GM23338 (cell line): ENCODE measurements at regions not wholly inside any gene's neighbourhood (a gene's known extent, or its start where the extent isn't known, plus 50 kb on each side); places are given as distances from the start of the nearest gene placed in this dataset.

ENCODE experiments used
- ATAC-seq: fragments of 200-7000 bp; cut with Tn5 transposase; 3 replicates; pipeline ENCODE4 v1.9.1; 2020
- DNase-seq: peaks from one replicate; pipeline ENCODE4 v3.0.0-alpha.2; 2015; ENCODE audit warnings: low spot score
- H2AFZ ChIP-seq: fragments of 200-600 bp; sonication (generic); 2 replicates; pipeline ENCODE4 v1.8.0; 2016; ENCODE audit warnings: antibody characterized with exemption, mild to moderate bottlenecking, moderate library complexity
- H3F3A ChIP-seq: fragments of 200-600 bp; sonication (generic); replicated peaks from 2 replicates; pipeline ENCODE4 v1.8.0; 2017; ENCODE audit warnings: antibody characterized with exemption, mixed run types, low read depth
- H3K27ac ChIP-seq: fragments of 200-600 bp; sonication (generic); 2 replicates; pipeline ENCODE4 v1.6.1; 2016; ENCODE audit warnings: low read depth
- H3K27me3 ChIP-seq: fragments of 200-600 bp; sonication (generic); 2 replicates; pipeline ENCODE4 v1.8.0; 2016; ENCODE audit warnings: mild to moderate bottlenecking, mixed run types, moderate library complexity; ENCODE audit not compliant: insufficient read depth
- H3K36me3 ChIP-seq: fragments of 200-600 bp; sonication (generic); 2 replicates; pipeline ENCODE4 v1.8.0; 2016; ENCODE audit warnings: mild to moderate bottlenecking; ENCODE audit not compliant: insufficient read depth
- H3K4me1 ChIP-seq: fragments of 200-600 bp; sonication (generic); 2 replicates; pipeline ENCODE4 v1.8.0; 2016; ENCODE audit warnings: mild to moderate bottlenecking, moderate library complexity; ENCODE audit not compliant: insufficient read depth
- H3K4me2 ChIP-seq: fragments of 200-600 bp; sonication (generic); 2 replicates; pipeline ENCODE4 v1.7.1; 2017; ENCODE audit warnings: mixed run types
- H3K4me3 ChIP-seq: fragments of 200-600 bp; sonication (generic); 2 replicates; pipeline ENCODE4 v1.6.1; 2016; ENCODE audit warnings: mixed run types
- H3K79me2 ChIP-seq: fragments of 200-600 bp; sonication (generic); replicated peaks from 2 replicates; pipeline ENCODE4 v1.8.0; 2017; ENCODE audit warnings: mild to moderate bottlenecking; ENCODE audit not compliant: insufficient read depth
- H3K9me2 ChIP-seq: fragments of 200-600 bp; sonication (generic); 2 replicates; pipeline ENCODE4 v1.8.0; 2017; ENCODE audit not compliant: insufficient read depth
- H4K20me1 ChIP-seq: fragments of 200-600 bp; sonication (generic); replicated peaks from 2 replicates; pipeline ENCODE4 v1.8.0; 2017; ENCODE audit warnings: mild to moderate bottlenecking; ENCODE audit not compliant: insufficient read depth
- H3K27ac Mint-ChIP-seq: 2 replicates; pipeline ENCODE4 v1.8.0; 2020; ENCODE audit warnings: inconsistent platforms, mild to moderate bottlenecking, moderate library complexity, mixed read lengths
- H3K27me3 Mint-ChIP-seq: 3 replicates; pipeline ENCODE4 v1.8.0; 2022; ENCODE audit warnings: low read depth, mild to moderate bottlenecking, moderate library complexity, mixed read lengths, inconsistent platforms; ENCODE audit not compliant: insufficient read depth, poor library complexity
- H3K36me3 Mint-ChIP-seq: 3 replicates; pipeline ENCODE4 v1.8.0; 2021; ENCODE audit warnings: low read depth, mild to moderate bottlenecking, inconsistent platforms, moderate library complexity, mixed read lengths
- H3K4me1 Mint-ChIP-seq: 3 replicates; pipeline ENCODE4 v1.8.0; 2020; ENCODE audit warnings: mild to moderate bottlenecking, inconsistent platforms, mixed read lengths
- H3K4me3 Mint-ChIP-seq: 3 replicates; pipeline ENCODE4 v1.8.0; 2021; ENCODE audit warnings: moderate library complexity, mild to moderate bottlenecking, inconsistent platforms, mixed read lengths
- H3K9me3 Mint-ChIP-seq: 3 replicates; pipeline ENCODE4 v1.8.0; 2020; ENCODE audit warnings: moderate library complexity, mild to moderate bottlenecking, inconsistent platforms, mixed read lengths
- CREB1 ChIP-seq: fragments of 250-450 bp; sonication (Bioruptor Pico); IDR thresholded peaks from 2 replicates; pipeline ENCODE4 v1.5.0; 2020; ENCODE audit warnings: low read depth, mild to moderate bottlenecking, moderate library complexity
- EZH2 ChIP-seq: fragments of 200-600 bp; sonication (generic); IDR thresholded peaks from one replicate; pipeline ENCODE4 v1.8.0; 2017; ENCODE audit warnings: antibody characterized with exemption, mild to moderate bottlenecking, low read depth; ENCODE audit not compliant: unreplicated experiment
- EZH2phosphoT487 ChIP-seq: fragments of 200-600 bp; sonication (generic); IDR thresholded peaks from one replicate; pipeline ENCODE4 v1.8.1; 2018; ENCODE audit warnings: antibody characterized with exemption; ENCODE audit not compliant: unreplicated experiment
- JUNB ChIP-seq: IDR thresholded peaks from one replicate; pipeline ENCODE4 v1.6.1; 2016; ENCODE audit warnings: antibody characterized with exemption; ENCODE audit not compliant: unreplicated experiment
- NANOG ChIP-seq: IDR thresholded peaks from 2 replicates; pipeline ENCODE4 v1.6.1; 2016; ENCODE audit warnings: antibody characterized with exemption, borderline replicate concordance
- POLR2AphosphoS5 ChIP-seq: IDR thresholded peaks from 2 replicates; pipeline ENCODE4 v1.6.1; 2016; ENCODE audit warnings: antibody characterized with exemption, low read depth
- STAT1 ChIP-seq: IDR thresholded peaks from one replicate; pipeline ENCODE4 v1.6.1; 2016; ENCODE audit warnings: antibody characterized with exemption; ENCODE audit not compliant: unreplicated experiment
- ZNF114 ChIP-seq: fragments of 250-450 bp; sonication (Bioruptor Pico); IDR thresholded peaks from 2 replicates; pipeline ENCODE4 v1.5.0; 2020; ENCODE audit warnings: mild to moderate bottlenecking, moderate library complexity
- ZNF331 ChIP-seq: fragments of 250-450 bp; sonication (Bioruptor Pico); IDR thresholded peaks from 2 replicates; pipeline ENCODE4 v1.5.0; 2020; ENCODE audit warnings: low read depth, mild to moderate bottlenecking, moderate library complexity
- ZNF462 ChIP-seq: fragments of 250-450 bp; sonication (Bioruptor Pico); IDR thresholded peaks from 2 replicates; pipeline ENCODE4 v1.5.0; 2020; ENCODE audit warnings: mild to moderate bottlenecking, moderate library complexity
- TF ChIP-seq, protein P1 (sequence below): IDR thresholded peaks from 2 replicates; pipeline ENCODE4 v1.6.1; 2016; ENCODE audit warnings: antibody characterized with exemption
- TF ChIP-seq, protein P2 (sequence below), 2 experiments: fragments of 200-600 bp in 1 of 2; sonication (generic) in 1 of 2; conservative IDR thresholded peaks; 2 replicates each; pipeline versions ENCODE4 v1.5.1 to v1.6.1; 2016 to 2017; ENCODE audit warnings: antibody characterized with exemption in 2 of 2, low read depth in 2 of 2, mild to moderate bottlenecking in 2 of 2, moderate library complexity in 1 of 2
- TF ChIP-seq, protein P3 (sequence below): IDR thresholded peaks from one replicate; pipeline ENCODE4 v1.6.1; 2018; ENCODE audit warnings: antibody characterized with exemption; ENCODE audit not compliant: unreplicated experiment

DNA sequence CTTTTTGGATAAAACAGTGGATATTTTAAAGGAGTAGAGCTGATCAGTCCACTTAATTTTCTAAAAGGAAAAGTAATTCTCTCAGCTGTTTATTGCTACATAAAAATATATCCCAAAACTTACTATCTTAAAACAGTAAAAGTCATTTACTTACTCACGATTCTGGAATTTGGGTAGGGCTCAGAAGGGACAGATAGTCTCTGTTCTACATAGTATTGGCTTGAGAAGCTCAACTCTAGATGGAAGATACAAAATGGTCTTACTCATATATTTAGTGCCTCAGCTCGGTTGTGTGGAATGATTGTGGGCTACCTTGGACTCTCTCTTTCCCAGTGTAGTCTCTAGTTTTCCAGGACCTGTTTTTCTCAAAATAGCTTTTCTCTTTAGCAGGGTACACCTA, 691.5 kb upstream of the POU3F4 start:
- no peaks in the 10 kb centered on the region for H3K36me3 Mint-ChIP-seq
- no peaks in the 10 kb centered on the region for H3K4me1 Mint-ChIP-seq
- Histone ChIP-seq H3K36me3 (no peaks in the 10 kb centered on the region), H3F3A (no peaks in the 10 kb centered on the region), H3K27me3 (no peaks in the 10 kb centered on the region), H3K9me2 (no peaks in the 10 kb centered on the region), H4K20me1 (no peaks in the 10 kb centered on the region), H3K4me3 (no peak overlapping the region), H3K4me1 (no peaks in the 10 kb centered on the region), H3K27ac (no peak overlapping the region), H2AFZ (no peak overlapping the region), H3K79me2 (no peaks in the 10 kb centered on the region), H3K4me2 (no peak overlapping the region)
- no peak for ATAC-seq
- H3K27ac Mint-ChIP-seq: no peak overlapping the region
- no peak overlapping the region for H3K4me3 Mint-ChIP-seq
- no peaks in the 10 kb centered on the region for H3K27me3 Mint-ChIP-seq
- H3K9me3 Mint-ChIP-seq: peaks cover 13% of the 10 kb centered on the region; the same call in 2 of the 3 replicates
- DNase-seq: no peak
- no peak for TF ChIP-seq CREB1 (CRISPR knock-in tag)
- TF ChIP-seq ZNF331 (CRISPR knock-in tag): no peak
- no peak for TF ChIP-seq EZH2
- no peak for TF ChIP-seq POLR2AphosphoS5
- TF ChIP-seq, protein P1, sequence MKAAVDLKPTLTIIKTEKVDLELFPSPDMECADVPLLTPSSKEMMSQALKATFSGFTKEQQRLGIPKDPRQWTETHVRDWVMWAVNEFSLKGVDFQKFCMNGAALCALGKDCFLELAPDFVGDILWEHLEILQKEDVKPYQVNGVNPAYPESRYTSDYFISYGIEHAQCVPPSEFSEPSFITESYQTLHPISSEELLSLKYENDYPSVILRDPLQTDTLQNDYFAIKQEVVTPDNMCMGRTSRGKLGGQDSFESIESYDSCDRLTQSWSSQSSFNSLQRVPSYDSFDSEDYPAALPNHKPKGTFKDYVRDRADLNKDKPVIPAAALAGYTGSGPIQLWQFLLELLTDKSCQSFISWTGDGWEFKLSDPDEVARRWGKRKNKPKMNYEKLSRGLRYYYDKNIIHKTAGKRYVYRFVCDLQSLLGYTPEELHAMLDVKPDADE: no peak
- TF ChIP-seq EZH2phosphoT487: no peak
- TF ChIP-seq ZNF114 (CRISPR knock-in tag): no peak
- no peak for TF ChIP-seq STAT1
- TF ChIP-seq ZNF462 (CRISPR knock-in tag): no peak
- TF ChIP-seq, protein P2, sequence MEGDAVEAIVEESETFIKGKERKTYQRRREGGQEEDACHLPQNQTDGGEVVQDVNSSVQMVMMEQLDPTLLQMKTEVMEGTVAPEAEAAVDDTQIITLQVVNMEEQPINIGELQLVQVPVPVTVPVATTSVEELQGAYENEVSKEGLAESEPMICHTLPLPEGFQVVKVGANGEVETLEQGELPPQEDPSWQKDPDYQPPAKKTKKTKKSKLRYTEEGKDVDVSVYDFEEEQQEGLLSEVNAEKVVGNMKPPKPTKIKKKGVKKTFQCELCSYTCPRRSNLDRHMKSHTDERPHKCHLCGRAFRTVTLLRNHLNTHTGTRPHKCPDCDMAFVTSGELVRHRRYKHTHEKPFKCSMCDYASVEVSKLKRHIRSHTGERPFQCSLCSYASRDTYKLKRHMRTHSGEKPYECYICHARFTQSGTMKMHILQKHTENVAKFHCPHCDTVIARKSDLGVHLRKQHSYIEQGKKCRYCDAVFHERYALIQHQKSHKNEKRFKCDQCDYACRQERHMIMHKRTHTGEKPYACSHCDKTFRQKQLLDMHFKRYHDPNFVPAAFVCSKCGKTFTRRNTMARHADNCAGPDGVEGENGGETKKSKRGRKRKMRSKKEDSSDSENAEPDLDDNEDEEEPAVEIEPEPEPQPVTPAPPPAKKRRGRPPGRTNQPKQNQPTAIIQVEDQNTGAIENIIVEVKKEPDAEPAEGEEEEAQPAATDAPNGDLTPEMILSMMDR (conservative IDR thresholded peaks at IDR 0.05; ENCODE audit: low read depth in 2 of 2): no peak
- no peak for TF ChIP-seq NANOG
- TF ChIP-seq JUNB: no peak
- TF ChIP-seq, protein P3, sequence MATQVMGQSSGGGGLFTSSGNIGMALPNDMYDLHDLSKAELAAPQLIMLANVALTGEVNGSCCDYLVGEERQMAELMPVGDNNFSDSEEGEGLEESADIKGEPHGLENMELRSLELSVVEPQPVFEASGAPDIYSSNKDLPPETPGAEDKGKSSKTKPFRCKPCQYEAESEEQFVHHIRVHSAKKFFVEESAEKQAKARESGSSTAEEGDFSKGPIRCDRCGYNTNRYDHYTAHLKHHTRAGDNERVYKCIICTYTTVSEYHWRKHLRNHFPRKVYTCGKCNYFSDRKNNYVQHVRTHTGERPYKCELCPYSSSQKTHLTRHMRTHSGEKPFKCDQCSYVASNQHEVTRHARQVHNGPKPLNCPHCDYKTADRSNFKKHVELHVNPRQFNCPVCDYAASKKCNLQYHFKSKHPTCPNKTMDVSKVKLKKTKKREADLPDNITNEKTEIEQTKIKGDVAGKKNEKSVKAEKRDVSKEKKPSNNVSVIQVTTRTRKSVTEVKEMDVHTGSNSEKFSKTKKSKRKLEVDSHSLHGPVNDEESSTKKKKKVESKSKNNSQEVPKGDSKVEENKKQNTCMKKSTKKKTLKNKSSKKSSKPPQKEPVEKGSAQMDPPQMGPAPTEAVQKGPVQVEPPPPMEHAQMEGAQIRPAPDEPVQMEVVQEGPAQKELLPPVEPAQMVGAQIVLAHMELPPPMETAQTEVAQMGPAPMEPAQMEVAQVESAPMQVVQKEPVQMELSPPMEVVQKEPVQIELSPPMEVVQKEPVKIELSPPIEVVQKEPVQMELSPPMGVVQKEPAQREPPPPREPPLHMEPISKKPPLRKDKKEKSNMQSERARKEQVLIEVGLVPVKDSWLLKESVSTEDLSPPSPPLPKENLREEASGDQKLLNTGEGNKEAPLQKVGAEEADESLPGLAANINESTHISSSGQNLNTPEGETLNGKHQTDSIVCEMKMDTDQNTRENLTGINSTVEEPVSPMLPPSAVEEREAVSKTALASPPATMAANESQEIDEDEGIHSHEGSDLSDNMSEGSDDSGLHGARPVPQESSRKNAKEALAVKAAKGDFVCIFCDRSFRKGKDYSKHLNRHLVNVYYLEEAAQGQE: no peak
